Panc1 (cell line): ENCODE measurements at regions not wholly inside any gene's neighbourhood (a gene's known extent, or its start where the extent isn't known, plus 50 kb on each side); places are given as distances from the start of the nearest gene placed in this dataset.

Experiments
- ATAC-seq: fragments of 200-7000 bp; cut with Tn5 transposase; 2 replicates; pipeline ENCODE4 v1.9.1; 2020; ENCODE audit warnings: mild to moderate bottlenecking, moderate library complexity
- BruUV-seq: library from RNA; stranded (reverse); fragments of 400-500 nt; replicated peaks from 2 replicates; lab custom pipeline; 2021; lab: Mats Ljungman, UMichigan
- CTCF ChIA-PET: fragments of 300-600 bp; sonication (Branson Sonifier 250); formaldehyde crosslinking; loops from one replicate; lab custom pipeline; 2022; ENCODE audit warnings: antibody characterized with exemption; lab: Charles Lee
- POLR2A ChIA-PET: fragments of 300-600 bp; sonication (Branson Sonifier 250); formaldehyde crosslinking; loops from one replicate; lab custom pipeline; 2022; ENCODE audit warnings: antibody characterized with exemption; lab: Charles Lee
- DNase-seq: peaks from one replicate; pipeline ENCODE4 v3.0.0-alpha.2; 2010; ENCODE audit warnings: low read depth, low spot score
- H3K27ac ChIP-seq: 2 replicates; pipeline ENCODE4 v1.5.1; 2011; ENCODE audit warnings: mild to moderate bottlenecking, low read length, inconsistent platforms
- H3K27me3 ChIP-seq: fragments of 200-500 bp; sonication (Bioruptor generic); 2 replicates; pipeline ENCODE4 v1.6.0; 2014; ENCODE audit warnings: low read length, inconsistent platforms; ENCODE audit not compliant: control insufficient read depth, insufficient read depth
- H3K36me3 ChIP-seq: fragments of 200-500 bp; sonication (Bioruptor generic); 2 replicates; pipeline ENCODE4 v1.5.1; 2014; ENCODE audit warnings: inconsistent platforms, mild to moderate bottlenecking, low read length, moderate library complexity; ENCODE audit not compliant: control insufficient read depth, insufficient read depth
- H3K4me1 ChIP-seq: 2 replicates; pipeline ENCODE4 v1.5.1; 2011; ENCODE audit warnings: inconsistent platforms, mild to moderate bottlenecking, low read length, moderate library complexity; ENCODE audit not compliant: control insufficient read depth, insufficient read depth
- H3K4me3 ChIP-seq, 2 experiments: 2 replicates each; pipeline ENCODE4 v1.5.1; 2011 to 2012; ENCODE audit warnings: low read depth in 2 of 2, low read length in 2 of 2, mild to moderate bottlenecking in 2 of 2, inconsistent platforms in 1 of 2, moderate library complexity in 1 of 2
- H3K9me3 ChIP-seq: fragments of 200-500 bp; sonication (Bioruptor generic); 2 replicates; pipeline ENCODE4 v1.5.1; 2014; ENCODE audit warnings: low read depth, mild to moderate bottlenecking, inconsistent platforms, low read length, moderate library complexity; ENCODE audit not compliant: control insufficient read depth, insufficient read depth
- CTCF ChIP-seq: fragments of 450-650 bp; IDR thresholded peaks from 2 replicates; pipeline ENCODE4 v1.5.1; 2017; ENCODE audit warnings: mild to moderate bottlenecking
- POLR2AphosphoS5 ChIP-seq: IDR thresholded peaks from 2 replicates; pipeline ENCODE4 v1.6.1; 2012; ENCODE audit warnings: mild to moderate bottlenecking, low read depth, low read length, moderate library complexity
- SIN3A ChIP-seq: IDR thresholded peaks from 2 replicates; pipeline ENCODE4 v1.6.1; 2012; ENCODE audit warnings: low read depth, mild to moderate bottlenecking, low read length, moderate library complexity, borderline replicate concordance; ENCODE audit not compliant: insufficient read depth
- TCF7L2 ChIP-seq: IDR thresholded peaks from 2 replicates; pipeline ENCODE4 v1.6.1; 2011; ENCODE audit warnings: mild to moderate bottlenecking, low read depth, low read length, inconsistent platforms
- in situ Hi-C: cut with HindIII; loops from 2 replicates; pipeline ENCODE4 v1.10.0; 2016; ENCODE audit warnings: low sequenced_read_pairs, low pct_unique_long_range_greater_than_20kb
- intact Hi-C: fragments of 100-400 bp; cut with micrococcal nuclease; formaldehyde crosslinking; loops from one replicate; pipeline ENCODE4 v1.10.0; 2022; ENCODE audit not compliant: unreplicated experiment
- TF ChIP-seq, protein P1 (sequence below), 2 experiments: IDR thresholded peaks; 2 replicates each; pipeline ENCODE4 v1.6.1; 2011 to 2012; ENCODE audit warnings: low read depth in 2 of 2, control low read depth in 1 of 2, low read length in 1 of 2, mild to moderate bottlenecking in 1 of 2, moderate library complexity in 1 of 2; ENCODE audit not compliant: insufficient read depth in 1 of 2

DNA sequence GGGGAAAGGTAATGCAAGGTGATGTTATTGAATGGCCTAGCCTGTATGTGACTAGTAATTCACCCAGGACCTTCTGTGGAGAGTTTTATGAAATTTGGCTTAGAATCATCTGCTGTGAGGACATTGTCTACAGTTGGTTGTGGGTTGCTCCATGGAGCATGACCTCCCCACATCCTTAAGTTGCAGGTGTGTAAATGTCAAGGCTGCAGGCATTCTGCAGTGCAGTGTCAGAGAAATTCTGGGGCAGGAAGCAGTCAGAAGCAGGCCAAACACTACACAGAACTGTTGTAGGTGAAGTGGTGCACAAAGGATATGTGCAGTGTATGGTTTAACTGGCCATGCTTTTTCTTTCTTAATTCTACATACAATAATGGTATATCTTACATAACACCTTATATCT, 588.3 kb downstream of the EBF1 start:
- intact Hi-C loops: no loop called here
- no peaks in the 10 kb centered on the region for H3K36me3 ChIP-seq
- no peak overlapping the region for H3K27ac ChIP-seq
- DNase-seq: no peak
- no peak overlapping the region for H3K4me3 ChIP-seq
- ChIA-PET CTCF (no interaction called here), POLR2A (no interaction called here)
- BruUV-seq: no TSS peak
- ATAC-seq: no peak
- TF ChIP-seq, protein P1, sequence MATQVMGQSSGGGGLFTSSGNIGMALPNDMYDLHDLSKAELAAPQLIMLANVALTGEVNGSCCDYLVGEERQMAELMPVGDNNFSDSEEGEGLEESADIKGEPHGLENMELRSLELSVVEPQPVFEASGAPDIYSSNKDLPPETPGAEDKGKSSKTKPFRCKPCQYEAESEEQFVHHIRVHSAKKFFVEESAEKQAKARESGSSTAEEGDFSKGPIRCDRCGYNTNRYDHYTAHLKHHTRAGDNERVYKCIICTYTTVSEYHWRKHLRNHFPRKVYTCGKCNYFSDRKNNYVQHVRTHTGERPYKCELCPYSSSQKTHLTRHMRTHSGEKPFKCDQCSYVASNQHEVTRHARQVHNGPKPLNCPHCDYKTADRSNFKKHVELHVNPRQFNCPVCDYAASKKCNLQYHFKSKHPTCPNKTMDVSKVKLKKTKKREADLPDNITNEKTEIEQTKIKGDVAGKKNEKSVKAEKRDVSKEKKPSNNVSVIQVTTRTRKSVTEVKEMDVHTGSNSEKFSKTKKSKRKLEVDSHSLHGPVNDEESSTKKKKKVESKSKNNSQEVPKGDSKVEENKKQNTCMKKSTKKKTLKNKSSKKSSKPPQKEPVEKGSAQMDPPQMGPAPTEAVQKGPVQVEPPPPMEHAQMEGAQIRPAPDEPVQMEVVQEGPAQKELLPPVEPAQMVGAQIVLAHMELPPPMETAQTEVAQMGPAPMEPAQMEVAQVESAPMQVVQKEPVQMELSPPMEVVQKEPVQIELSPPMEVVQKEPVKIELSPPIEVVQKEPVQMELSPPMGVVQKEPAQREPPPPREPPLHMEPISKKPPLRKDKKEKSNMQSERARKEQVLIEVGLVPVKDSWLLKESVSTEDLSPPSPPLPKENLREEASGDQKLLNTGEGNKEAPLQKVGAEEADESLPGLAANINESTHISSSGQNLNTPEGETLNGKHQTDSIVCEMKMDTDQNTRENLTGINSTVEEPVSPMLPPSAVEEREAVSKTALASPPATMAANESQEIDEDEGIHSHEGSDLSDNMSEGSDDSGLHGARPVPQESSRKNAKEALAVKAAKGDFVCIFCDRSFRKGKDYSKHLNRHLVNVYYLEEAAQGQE (IDR thresholded peaks at IDR 0.05; ENCODE audit: insufficient read depth in 1 of 2, low read depth in 2 of 2, low read length in 1 of 2): no peak
- TF ChIP-seq TCF7L2: no peak
- no peaks in the 10 kb centered on the region for H3K27me3 ChIP-seq
- H3K9me3 ChIP-seq: no peaks in the 10 kb centered on the region
- in situ Hi-C loops: no loop called here
- no peaks in the 10 kb centered on the region for H3K4me1 ChIP-seq

DNA sequence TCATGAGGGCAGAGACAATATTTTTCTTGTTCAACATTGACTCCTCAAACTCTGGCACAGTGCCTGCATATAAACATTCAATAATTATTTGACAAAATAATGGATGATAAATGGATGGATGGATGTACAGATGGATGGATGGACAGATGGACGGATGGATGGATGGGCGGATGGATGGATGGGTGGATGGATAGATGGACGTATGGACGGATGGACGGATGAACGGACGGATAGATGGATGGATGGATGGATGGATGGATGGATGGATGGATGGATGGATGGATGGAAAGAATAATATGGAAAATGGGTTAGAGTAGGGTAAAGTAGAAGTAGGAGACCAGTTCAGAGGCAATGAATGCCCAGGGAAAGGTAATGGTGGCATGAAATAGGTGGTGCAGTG, 589.2 kb downstream of the EBF1 start:
- TF ChIP-seq CTCF (no peak), POLR2AphosphoS5 (no peak), TCF7L2 (no peak), SIN3A (no peak)
- TF ChIP-seq, protein P1 (IDR thresholded peaks at IDR 0.05; ENCODE audit: insufficient read depth in 1 of 2, low read depth in 2 of 2, low read length in 1 of 2): no peak
- H3K27ac ChIP-seq: no peak overlapping the region
- no peaks in the 10 kb centered on the region for H3K9me3 ChIP-seq
- H3K27me3 ChIP-seq: no peaks in the 10 kb centered on the region
- ChIA-PET CTCF (no interaction called here), POLR2A (no interaction called here)
- intact Hi-C loops: no loop called here
- ATAC-seq: no peak
- no peaks in the 10 kb centered on the region for H3K36me3 ChIP-seq
- BruUV-seq: no TSS peak
- no peaks in the 10 kb centered on the region for H3K4me1 ChIP-seq
- in situ Hi-C loops: no loop called here
- DNase-seq: no peak
- H3K4me3 ChIP-seq: no peak overlapping the region
